NCI-H2227 treated with DMSO at 0.1 percent for 48 hours (cell line): ENCODE measurements at regions not wholly inside any gene's neighbourhood (a gene's known extent, or its start where the extent isn't known, plus 50 kb on each side); places are given as distances from the start of the nearest gene placed in this dataset.

ENCODE experiments used
- DNase-seq: peaks from one replicate; lab custom pipeline; 2025; lab: John Stamatoyannopoulos, UW

DNA sequence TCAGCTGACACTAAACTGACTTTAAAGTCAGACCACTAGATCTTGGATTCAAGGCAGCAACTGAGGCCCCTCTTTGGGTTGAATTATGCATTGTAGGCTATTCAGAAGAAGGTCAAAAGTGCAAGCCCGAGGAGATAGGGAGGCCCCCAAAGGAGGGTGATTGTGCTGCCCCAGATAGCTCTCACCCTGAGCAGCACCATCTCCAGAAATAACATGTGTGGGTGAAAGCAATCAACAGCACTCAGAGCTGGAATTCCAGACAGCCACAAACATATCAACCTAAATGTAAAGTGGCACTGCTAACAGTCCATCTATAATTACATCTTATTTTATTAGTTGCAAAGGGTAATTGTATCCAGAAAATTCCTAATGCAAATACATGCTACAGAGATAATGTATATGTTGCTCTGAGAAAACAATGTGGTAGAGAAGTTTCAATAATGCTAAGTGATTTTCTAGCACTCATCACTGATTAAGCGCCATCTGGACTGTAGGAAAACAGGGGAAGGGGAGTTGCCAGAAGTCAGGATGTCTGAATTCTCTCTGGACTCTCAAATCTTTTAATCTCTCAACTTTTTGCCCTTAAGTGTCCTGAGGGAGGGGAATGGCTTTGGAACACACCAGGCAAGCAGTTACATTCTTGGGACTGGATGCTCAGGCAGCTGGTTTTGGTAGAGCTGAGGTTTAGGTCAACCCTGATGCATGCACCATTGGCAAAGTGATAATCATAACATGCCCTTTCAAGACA is 61.8 kb upstream of the SFRP2 start:
- no peak for DNase-seq

DNA sequence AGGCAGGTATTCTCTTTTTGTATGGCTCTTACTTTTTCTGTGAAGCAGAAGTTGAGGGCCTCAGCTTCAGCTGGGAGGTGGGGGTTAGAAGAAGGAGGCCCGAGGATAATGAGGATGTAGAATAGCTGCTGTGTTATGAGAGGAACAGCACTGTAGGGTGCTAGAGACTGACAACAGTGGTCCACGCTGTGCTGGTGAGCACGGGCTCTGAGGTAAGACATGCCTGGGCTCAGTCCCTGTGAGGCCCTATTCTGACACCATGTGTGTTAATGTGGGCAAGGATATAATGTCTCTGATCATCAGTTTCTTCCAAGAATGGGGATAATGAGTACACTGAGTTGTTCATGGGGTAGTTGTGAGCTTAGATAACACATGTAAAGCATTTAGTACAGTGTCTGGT is 55.3 kb upstream of the SFRP2 start:
- DNase-seq, result no peak
